Adrenal gland (tissue), 5 donors: ENCODE measurements at regions not wholly inside any gene's neighbourhood (a gene's known extent, or its start where the extent isn't known, plus 50 kb on each side); places are given as distances from the start of the nearest gene placed in this dataset.

Source experiments
- POLR2A ChIP-seq, 2 donors: fragments of 450-650 bp; IDR thresholded peaks; one replicate each; pipeline ENCODE4 v1.6.1; 2017; ENCODE audit warnings: antibody characterized with exemption in 2 of 2, mild to moderate bottlenecking in 2 of 2, moderate library complexity in 1 of 2
- TF ChIP-seq, protein P1 (sequence below), 6 experiments: fragments of 450-650 bp in 4 of 6; fragments of 200-600 bp in 2 of 6; sonication (generic) in 1 of 6; IDR thresholded peaks; 1 replicate in 5 of 6; 2 replicates in 1 of 6; pipeline versions ENCODE4 v1.5.1 to v1.8.0; 2016 to 2021; ENCODE audit warnings: antibody characterized with exemption in 6 of 6, mild to moderate bottlenecking in 2 of 6, moderate library complexity in 1 of 6
- donor health status: DM: no; HTN: no; CAD: no.

- TF ChIP-seq, protein P1, sequence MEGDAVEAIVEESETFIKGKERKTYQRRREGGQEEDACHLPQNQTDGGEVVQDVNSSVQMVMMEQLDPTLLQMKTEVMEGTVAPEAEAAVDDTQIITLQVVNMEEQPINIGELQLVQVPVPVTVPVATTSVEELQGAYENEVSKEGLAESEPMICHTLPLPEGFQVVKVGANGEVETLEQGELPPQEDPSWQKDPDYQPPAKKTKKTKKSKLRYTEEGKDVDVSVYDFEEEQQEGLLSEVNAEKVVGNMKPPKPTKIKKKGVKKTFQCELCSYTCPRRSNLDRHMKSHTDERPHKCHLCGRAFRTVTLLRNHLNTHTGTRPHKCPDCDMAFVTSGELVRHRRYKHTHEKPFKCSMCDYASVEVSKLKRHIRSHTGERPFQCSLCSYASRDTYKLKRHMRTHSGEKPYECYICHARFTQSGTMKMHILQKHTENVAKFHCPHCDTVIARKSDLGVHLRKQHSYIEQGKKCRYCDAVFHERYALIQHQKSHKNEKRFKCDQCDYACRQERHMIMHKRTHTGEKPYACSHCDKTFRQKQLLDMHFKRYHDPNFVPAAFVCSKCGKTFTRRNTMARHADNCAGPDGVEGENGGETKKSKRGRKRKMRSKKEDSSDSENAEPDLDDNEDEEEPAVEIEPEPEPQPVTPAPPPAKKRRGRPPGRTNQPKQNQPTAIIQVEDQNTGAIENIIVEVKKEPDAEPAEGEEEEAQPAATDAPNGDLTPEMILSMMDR (IDR thresholded peaks at IDR 0.05) = no peak
- TF ChIP-seq POLR2A (IDR thresholded peaks at IDR 0.05) = no peak
Measured at GRCh38 chr5:111932628-111933027, 175.6 kb upstream of the NREP start.
